ENCODE measurements at regions not wholly inside any gene's neighbourhood (a gene's known extent, or its start where the extent isn't known, plus 50 kb on each side); places are given as distances from the start of the nearest gene placed in this dataset.
A peak's percentile ranks its signal among the peaks of the same experiment; 100 is the strongest.
"Not testable (repeated sequence)": the region's sequence is repeated elsewhere in the genome, so short reads cannot be mapped to it uniquely, and the experiment has no call there.

GRCh38 chrX:144730471-144730870 is 516.8 kb upstream of the SPANXN1 start:
- no peak overlapping the region for H3K27ac Mint-ChIP-seq
- H3K36me3 Mint-ChIP-seq = peaks cover 0 to under 1% of the 10 kb centered on the region in 2 donors
- ATAC-seq (no peak), DNase-seq (ENCODE audit: low spot score in 2 of 2) (no peak)
- peaks cover 5 to 7% of the 10 kb centered on the region in 2 donors for H3K9me3 Mint-ChIP-seq

- peaks cover 5 to 6% of the 10 kb centered on the region in 2 donors for H3K9me3 Mint-ChIP-seq
- ATAC-seq (no peak), DNase-seq (ENCODE audit: low spot score in 2 of 2) (no peak)
- no peak overlapping the region for H3K27ac Mint-ChIP-seq
- H3K36me3 Mint-ChIP-seq = no peaks in the 10 kb centered on the region
These were observed 514.7 kb upstream of the SPANXN1 start for GRCh38 chrX:144732588-144732987.

- no peak for DNase-seq (ENCODE audit: low spot score in 2 of 2)
These were observed 509.1 kb upstream of the SPANXN1 start for GRCh38 chrX:144738246-144738645.

GRCh38 chrX:144768540-144768939 is 478.8 kb upstream of the SPANXN1 start:
- no peaks in the 10 kb centered on the region for H3K36me3 Mint-ChIP-seq
- peaks cover 8 to 9% of the 10 kb centered on the region in 2 donors for H3K9me3 Mint-ChIP-seq
- H3K27ac Mint-ChIP-seq = no peak overlapping the region
- ATAC-seq = no peak
- DNase-seq (ENCODE audit: low spot score in 2 of 2) = no peak

More at GRCh38 chrX:144738246-144738645, 509.1 kb upstream of the SPANXN1 start:
- Mint-ChIP-seq H3K9me3 (peaks cover 5 to 6% of the 10 kb centered on the region in 2 donors), H3K27ac (no peak overlapping the region), H3K36me3 (no peaks in the 10 kb centered on the region)
- ATAC-seq = no peak

- not testable (repeated sequence) for H3K27ac Mint-ChIP-seq; DNase-seq (ENCODE audit: low spot score in 2 of 2); ATAC-seq
- peaks cover 0 to 15% of the 10 kb centered on the region in 2 donors for H3K36me3 Mint-ChIP-seq
- peaks cover 4 to 13% of the 10 kb centered on the region in 2 donors for H3K9me3 Mint-ChIP-seq
These were observed 463.8 kb upstream of the SPANXN1 start for GRCh38 chrX:144783528-144783927.

GRCh38 chrX:144790148-144790547 is 457.2 kb upstream of the SPANXN1 start:
- H3K27ac Mint-ChIP-seq = no peak overlapping the region
- peaks cover 0 to 25% of the 10 kb centered on the region in 2 donors for H3K36me3 Mint-ChIP-seq
- DNase-seq (ENCODE audit: low spot score in 2 of 2) (no peak), ATAC-seq (no peak)
- peaks cover 8 to 20% of the 10 kb centered on the region in 2 donors for H3K9me3 Mint-ChIP-seq

- ATAC-seq (no peak), DNase-seq (ENCODE audit: low spot score in 2 of 2) (no peak)
- peaks cover 0 to 25% of the 10 kb centered on the region in 2 donors for H3K36me3 Mint-ChIP-seq
- H3K27ac Mint-ChIP-seq = no peak overlapping the region
- peaks cover 8 to 20% of the 10 kb centered on the region in 2 donors for H3K9me3 Mint-ChIP-seq
These were observed 456.0 kb upstream of the SPANXN1 start for GRCh38 chrX:144791298-144791697.

- no peak for DNase-seq (ENCODE audit: low spot score in 2 of 2)
- H3K9me3 Mint-ChIP-seq = no peaks in the 10 kb centered on the region
- no peaks in the 10 kb centered on the region for H3K36me3 Mint-ChIP-seq
- no peak overlapping the region for H3K27ac Mint-ChIP-seq
- no peak for ATAC-seq
These were observed 448.3 kb upstream of the SPANXN1 start for GRCh38 chrX:144798972-144799371.

- ATAC-seq (no peak), DNase-seq (ENCODE audit: low spot score in 2 of 2) (no peak)
- H3K27ac Mint-ChIP-seq = no peak overlapping the region
- H3K9me3 Mint-ChIP-seq = no peaks in the 10 kb centered on the region
- H3K36me3 Mint-ChIP-seq = no peaks in the 10 kb centered on the region
These were observed 445.5 kb upstream of the SPANXN1 start for GRCh38 chrX:144801786-144802185.

- H3K9me3 Mint-ChIP-seq = peaks cover 0 to 4% of the 10 kb centered on the region in 2 donors
- ATAC-seq (no peak), DNase-seq (ENCODE audit: low spot score in 2 of 2) (no peak)
- no peak overlapping the region for H3K27ac Mint-ChIP-seq
- no peaks in the 10 kb centered on the region for H3K36me3 Mint-ChIP-seq
These were observed 438.3 kb upstream of the SPANXN1 start for GRCh38 chrX:144809025-144809424.

- Mint-ChIP-seq H3K27ac (no peak overlapping the region), H3K9me3 (peaks cover 0 to 4% of the 10 kb centered on the region in 2 donors), H3K36me3 (no peaks in the 10 kb centered on the region)
- no peak for DNase-seq (ENCODE audit: low spot score in 2 of 2)
- no peak for ATAC-seq
These were observed 436.8 kb upstream of the SPANXN1 start for GRCh38 chrX:144810539-144810938.

GRCh38 chrX:144819406-144819805 is 427.9 kb upstream of the SPANXN1 start:
- H3K9me3 Mint-ChIP-seq = peaks cover 3 to 8% of the 10 kb centered on the region in 2 donors
- no peak overlapping the region for H3K27ac Mint-ChIP-seq
- H3K36me3 Mint-ChIP-seq = no peaks in the 10 kb centered on the region
- ATAC-seq (no peak), DNase-seq (ENCODE audit: low spot score in 2 of 2) (no peak)

- peaks cover 0 to 9% of the 10 kb centered on the region in 2 donors for H3K9me3 Mint-ChIP-seq
- no peak overlapping the region for H3K27ac Mint-ChIP-seq
- no peak for ATAC-seq
- DNase-seq (ENCODE audit: low spot score in 2 of 2) = no peak
- H3K36me3 Mint-ChIP-seq = no peaks in the 10 kb centered on the region
These were observed 406.7 kb upstream of the SPANXN1 start for GRCh38 chrX:144840616-144841015.

- H3K27ac Mint-ChIP-seq = no peak overlapping the region
- ATAC-seq = peak in 1 of 2 donors; percentile 22
- DNase-seq (ENCODE audit: low spot score in 2 of 2) = no peak
- H3K36me3 Mint-ChIP-seq = no peaks in the 10 kb centered on the region
- peaks cover 0 to 9% of the 10 kb centered on the region in 2 donors for H3K9me3 Mint-ChIP-seq
These were observed 398.2 kb upstream of the SPANXN1 start for GRCh38 chrX:144849141-144849540.

GRCh38 chrX:144896323-144896722 is 351.0 kb upstream of the SPANXN1 start:
- H3K9me3 Mint-ChIP-seq = peaks cover 6 to 15% of the 10 kb centered on the region in 2 donors
- no peaks in the 10 kb centered on the region for H3K36me3 Mint-ChIP-seq
- DNase-seq (ENCODE audit: low spot score in 2 of 2) (no peak), ATAC-seq (no peak)
- no peak overlapping the region for H3K27ac Mint-ChIP-seq

- no peaks in the 10 kb centered on the region for H3K36me3 Mint-ChIP-seq
- DNase-seq (ENCODE audit: low spot score in 2 of 2) (no peak), ATAC-seq (no peak)
- H3K27ac Mint-ChIP-seq = no peak overlapping the region
- H3K9me3 Mint-ChIP-seq = peaks cover 6 to 11% of the 10 kb centered on the region in 2 donors
These were observed 345.8 kb upstream of the SPANXN1 start for GRCh38 chrX:144901521-144901920.

GRCh38 chrX:144916785-144917184 is 330.5 kb upstream of the SPANXN1 start:
- Mint-ChIP-seq H3K36me3 (no peaks in the 10 kb centered on the region), H3K27ac (no peak overlapping the region), H3K9me3 (peaks cover 0 to 3% of the 10 kb centered on the region in 2 donors)
- no peak for DNase-seq (ENCODE audit: low spot score in 2 of 2)
- no peak for ATAC-seq

GRCh38 chrX:144918936-144919335 is 328.4 kb upstream of the SPANXN1 start:
- Mint-ChIP-seq H3K36me3 (no peaks in the 10 kb centered on the region), H3K9me3 (no peaks in the 10 kb centered on the region), H3K27ac (no peak overlapping the region)
- DNase-seq (ENCODE audit: low spot score in 2 of 2) (no peak), ATAC-seq (no peak)

- H3K36me3 Mint-ChIP-seq = no peaks in the 10 kb centered on the region
- no peak overlapping the region for H3K27ac Mint-ChIP-seq
- no peak for DNase-seq (ENCODE audit: low spot score in 2 of 2)
- H3K9me3 Mint-ChIP-seq = peaks cover 0 to 4% of the 10 kb centered on the region in 2 donors
- ATAC-seq = no peak
These were observed 300.6 kb upstream of the SPANXN1 start for GRCh38 chrX:144946666-144947065.
